22Rv1 (cell line): ENCODE measurements at regions not wholly inside any gene's neighbourhood (a gene's known extent, or its start where the extent isn't known, plus 50 kb on each side); places are given as distances from the start of the nearest gene placed in this dataset.

Source experiments
- H3K27ac ChIP-seq: fragments of 450-650 bp; 2 replicates; pipeline ENCODE4 v1.5.1; 2017
- CTCF ChIP-seq: fragments of 450-650 bp; IDR thresholded peaks from 2 replicates; pipeline ENCODE4 v1.5.1; 2017; ENCODE audit warnings: mild to moderate bottlenecking
- ZFX ChIP-seq: fragments of 450-650 bp; IDR thresholded peaks from 2 replicates; pipeline ENCODE4 v1.6.1; 2017; ENCODE audit warnings: antibody characterized with exemption, borderline replicate concordance

- TF ChIP-seq CTCF = no peak
- no peak for TF ChIP-seq ZFX
- H3K27ac ChIP-seq = no peak overlapping the region
These were observed 396.1 kb downstream of the PAX1 start for GRCh38 chr20:22101606-22102005.

- TF ChIP-seq CTCF (no peak), ZFX (no peak)
- H3K27ac ChIP-seq = no peak overlapping the region
These were observed 395.2 kb downstream of the PAX1 start for GRCh38 chr20:22100686-22101085.

- H3K27ac ChIP-seq = no peak overlapping the region
- no peak for TF ChIP-seq CTCF
- TF ChIP-seq ZFX = no peak
These were observed 393.9 kb downstream of the PAX1 start for GRCh38 chr20:22099348-22099747.

- TF ChIP-seq ZFX (no peak), CTCF (no peak)
- H3K27ac ChIP-seq = no peak overlapping the region
These were observed 393.0 kb downstream of the PAX1 start for GRCh38 chr20:22098511-22098910.

GRCh38 chr20:22093122-22093521, 387.7 kb downstream of the PAX1 start:
- no peak for TF ChIP-seq CTCF
- TF ChIP-seq ZFX = no peak
- no peak overlapping the region for H3K27ac ChIP-seq

- TF ChIP-seq CTCF (no peak), ZFX (no peak)
- H3K27ac ChIP-seq = no peak overlapping the region
These were observed 383.4 kb downstream of the PAX1 start for GRCh38 chr20:22088882-22089281.

- no peak overlapping the region for H3K27ac ChIP-seq
- TF ChIP-seq CTCF (no peak), ZFX (no peak)
These were observed 375.5 kb downstream of the PAX1 start for GRCh38 chr20:22080985-22081384.
